Duodenal mucosa (tissue), 2 donors: ENCODE measurements at regions not wholly inside any gene's neighbourhood (a gene's known extent, or its start where the extent isn't known, plus 50 kb on each side); places are given as distances from the start of the nearest gene placed in this dataset.
"Not testable (repeated sequence)": the region's sequence is repeated elsewhere in the genome, so short reads cannot be mapped to it uniquely, and the experiment has no call there.

ENCODE experiments used
- H3K27ac ChIP-seq: one replicate; pipeline ENCODE4 v1.7.0; 2013; ENCODE audit warnings: low read depth, low read length
- H3K27me3 ChIP-seq, 2 donors: one replicate each; pipeline ENCODE4 v1.7.0; 2013; ENCODE audit warnings: low read length in 2 of 2, control low read depth in 1 of 2; ENCODE audit not compliant: insufficient read depth in 2 of 2, control insufficient read depth in 1 of 2
- H3K36me3 ChIP-seq, 2 donors: one replicate each; pipeline ENCODE4 v1.7.0; 2013; ENCODE audit warnings: low read length in 2 of 2, control low read depth in 1 of 2; ENCODE audit not compliant: insufficient read depth in 2 of 2, control insufficient read depth in 1 of 2
- H3K4me1 ChIP-seq, 2 donors: one replicate each; pipeline ENCODE4 v1.7.0; 2013; ENCODE audit warnings: low read length in 2 of 2, control low read depth in 1 of 2; ENCODE audit not compliant: insufficient read depth in 2 of 2, control insufficient read depth in 1 of 2
- H3K4me3 ChIP-seq, 2 donors: one replicate each; pipeline ENCODE4 v1.7.0; 2013; ENCODE audit warnings: low read length in 2 of 2, low read depth in 1 of 2
- H3K9ac ChIP-seq, 2 donors: one replicate each; pipeline ENCODE4 v1.7.0; 2013; ENCODE audit warnings: low read length in 2 of 2, low read depth in 1 of 2
- H3K9me3 ChIP-seq, 2 donors: one replicate each; pipeline ENCODE4 v1.7.0; 2013; ENCODE audit warnings: low read length in 2 of 2, control low read depth in 1 of 2; ENCODE audit not compliant: control insufficient read depth in 1 of 2

DNA sequence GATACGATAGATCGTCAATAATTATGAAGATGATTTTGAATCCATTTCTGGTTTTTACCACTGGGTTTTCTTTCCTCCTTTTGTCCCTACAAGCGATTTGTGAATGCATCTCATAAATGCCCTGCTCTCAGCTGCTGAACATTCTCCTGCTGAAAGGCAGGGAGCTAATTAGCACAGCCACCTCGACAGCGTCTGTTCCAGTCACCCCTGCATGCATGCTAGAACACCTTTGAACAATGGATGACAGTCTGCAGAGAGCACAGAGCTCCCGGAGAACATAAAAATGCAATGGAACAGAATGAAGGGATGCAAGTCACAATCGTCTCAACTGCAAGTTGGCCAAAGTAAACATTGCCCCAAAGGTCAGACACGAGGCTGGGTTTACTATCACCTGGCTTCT, 105.8 kb downstream of the SLC35B3 start:
- Histone ChIP-seq H3K4me3 (no peak overlapping the region), H3K27me3 (no peaks in the 10 kb centered on the region), H3K4me1 (no peaks in the 10 kb centered on the region), H3K9ac (no peak overlapping the region), H3K27ac (no peak overlapping the region), H3K9me3 (no peaks in the 10 kb centered on the region), H3K36me3 (no peaks in the 10 kb centered on the region)

DNA sequence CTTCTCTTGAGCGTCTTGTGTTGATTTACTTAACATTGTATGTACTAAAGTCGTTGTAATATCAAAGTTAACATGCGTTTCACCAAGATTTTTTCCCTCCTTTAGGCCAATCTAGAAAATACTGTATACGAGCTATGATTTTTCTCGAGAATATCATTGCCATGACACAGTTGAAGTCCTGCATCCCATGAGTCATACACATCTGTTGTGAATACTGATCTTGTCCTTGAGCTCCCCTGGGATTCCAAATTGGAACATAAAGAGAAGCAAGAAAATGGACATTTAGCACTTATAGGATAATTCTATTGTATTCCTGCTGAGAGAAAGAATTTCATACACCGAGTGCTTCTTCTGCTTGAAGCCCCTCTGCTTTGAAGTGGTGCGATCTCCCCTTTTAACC, 109.6 kb downstream of the SLC35B3 start:
- H3K4me3 ChIP-seq, result no peak overlapping the region
- H3K27me3 ChIP-seq, result no peaks in the 10 kb centered on the region
- H3K9ac ChIP-seq, result no peak overlapping the region
- no peaks in the 10 kb centered on the region for H3K4me1 ChIP-seq
- H3K27ac ChIP-seq, result no peak overlapping the region
- H3K36me3 ChIP-seq, result no peaks in the 10 kb centered on the region
- no peaks in the 10 kb centered on the region for H3K9me3 ChIP-seq

DNA sequence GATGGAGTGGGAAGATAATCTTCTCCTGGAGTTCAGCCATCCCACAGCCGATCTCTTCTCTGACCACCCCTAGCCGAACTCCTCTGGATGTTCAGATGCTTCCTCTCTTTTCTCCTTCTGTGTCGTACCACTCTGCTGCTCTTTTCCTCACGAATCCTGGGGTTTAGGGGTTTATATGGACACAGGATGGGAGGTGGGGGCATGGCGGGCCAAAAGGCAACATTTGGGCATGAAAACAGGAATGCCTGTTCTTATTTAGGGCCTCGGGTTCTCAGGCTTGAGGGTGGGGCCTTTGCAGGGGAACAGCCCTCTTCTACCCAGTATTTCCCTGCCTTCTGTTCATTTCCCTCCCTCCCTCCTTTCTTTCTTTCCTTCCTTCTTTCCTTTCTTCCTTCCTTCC, 112.7 kb downstream of the SLC35B3 start:
- Histone ChIP-seq H3K4me1 (no peaks in the 10 kb centered on the region), H3K4me3 (no peak overlapping the region), H3K27ac (no peak overlapping the region), H3K9me3 (no peaks in the 10 kb centered on the region), H3K9ac (no peak overlapping the region), H3K36me3 (no peaks in the 10 kb centered on the region), H3K27me3 (no peaks in the 10 kb centered on the region)

GRCh38 chr6:8321671-8322404, 113.5 kb downstream of the SLC35B3 start:
- no peak overlapping the region for H3K9ac ChIP-seq
- H3K36me3 ChIP-seq, result no peaks in the 10 kb centered on the region
- no peaks in the 10 kb centered on the region for H3K4me1 ChIP-seq
- no peak overlapping the region for H3K4me3 ChIP-seq
- no peaks in the 10 kb centered on the region for H3K27me3 ChIP-seq
- H3K27ac ChIP-seq, result no peak overlapping the region
- no peaks in the 10 kb centered on the region for H3K9me3 ChIP-seq

DNA sequence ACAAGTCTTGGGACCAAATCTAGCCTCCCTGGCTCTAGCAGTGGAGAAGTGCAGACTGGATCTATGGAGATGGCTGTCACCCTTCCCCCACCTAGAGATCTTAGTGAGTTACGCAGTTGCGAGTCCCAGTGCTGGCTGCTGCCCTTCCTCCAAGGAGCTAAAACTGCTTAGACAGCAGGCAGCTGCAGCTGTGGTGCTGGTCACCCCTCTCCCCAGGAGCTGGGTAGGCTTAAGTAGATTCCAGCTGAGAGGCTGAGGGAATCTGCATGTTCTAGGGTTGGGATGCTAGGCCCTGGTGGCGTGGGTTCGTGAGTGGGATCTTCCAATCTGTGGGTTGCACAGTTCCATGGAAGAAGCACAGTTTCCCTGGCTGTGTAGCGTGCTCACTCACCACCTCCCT, 120.2 kb downstream of the SLC35B3 start:
- no peaks in the 10 kb centered on the region for H3K27me3 ChIP-seq
- H3K4me1 ChIP-seq, result no peaks in the 10 kb centered on the region
- no peak overlapping the region for H3K4me3 ChIP-seq
- no peaks in the 10 kb centered on the region for H3K36me3 ChIP-seq
- peaks cover 0 to 4% of the 10 kb centered on the region in 2 donors for H3K9me3 ChIP-seq
- no peak overlapping the region for H3K27ac ChIP-seq
- H3K9ac ChIP-seq, result no peak overlapping the region

- Histone ChIP-seq H3K4me3 (no peak overlapping the region), H3K27me3 (no peaks in the 10 kb centered on the region), H3K4me1 (no peaks in the 10 kb centered on the region)
Measured at GRCh38 chr6:8301502-8301901, 133.8 kb downstream of the SLC35B3 start.

DNA sequence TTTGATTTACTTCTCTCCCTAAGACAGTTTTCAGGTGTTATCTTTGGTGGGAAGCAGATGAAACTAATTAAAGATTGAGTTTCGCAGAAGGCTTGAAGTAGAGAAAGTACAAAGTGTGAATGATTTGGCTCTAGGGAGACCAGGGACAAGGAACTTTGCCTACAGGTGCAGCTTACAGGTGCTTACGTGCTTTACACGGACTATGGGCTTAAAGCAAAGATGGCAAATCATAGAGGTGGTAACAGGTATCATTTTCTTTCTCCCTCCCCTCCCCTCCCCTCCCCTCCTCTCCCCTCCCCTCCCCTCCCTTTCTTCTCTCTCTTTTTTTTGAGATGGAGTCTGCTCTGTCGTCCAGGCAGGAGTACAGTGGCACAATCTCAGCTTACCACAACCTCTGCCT, 136.3 kb downstream of the SLC35B3 start:
- H3K27me3 ChIP-seq, result no peaks in the 10 kb centered on the region
- no peaks in the 10 kb centered on the region for H3K36me3 ChIP-seq
- H3K9ac ChIP-seq, result no peak overlapping the region
- no peaks in the 10 kb centered on the region for H3K4me1 ChIP-seq
- H3K4me3 ChIP-seq, result no peak overlapping the region
- H3K9me3 ChIP-seq, result no peaks in the 10 kb centered on the region
- no peak overlapping the region for H3K27ac ChIP-seq

More at GRCh38 chr6:8301502-8301901, 133.8 kb downstream of the SLC35B3 start:
- H3K36me3 ChIP-seq, result no peaks in the 10 kb centered on the region
- no peak overlapping the region for H3K27ac ChIP-seq
- H3K9me3 ChIP-seq, result no peaks in the 10 kb centered on the region
- no peak overlapping the region for H3K9ac ChIP-seq

DNA sequence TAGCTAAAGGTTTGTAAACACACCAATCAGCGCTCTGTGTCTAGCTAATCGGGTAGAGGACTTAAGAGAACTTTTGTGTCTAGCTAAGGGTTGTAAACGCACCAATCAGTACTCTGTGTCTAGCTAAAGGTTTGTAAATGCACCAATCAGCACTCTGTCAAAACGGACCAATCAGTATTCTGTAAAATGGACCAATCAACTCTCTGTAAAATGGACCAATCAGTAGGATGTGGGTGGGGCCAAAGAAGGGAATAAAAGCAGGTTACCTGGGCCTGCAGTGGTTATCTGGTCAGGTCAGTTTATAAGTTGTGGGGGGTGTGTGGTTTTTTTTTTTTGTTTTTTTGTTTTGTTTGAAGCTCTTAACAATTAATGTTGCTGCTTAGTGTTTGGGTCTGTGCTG, 152.4 kb downstream of the SLC35B3 start:
- not testable (repeated sequence) for H3K4me1 ChIP-seq, H3K27ac ChIP-seq, H3K36me3 ChIP-seq, H3K27me3 ChIP-seq, H3K4me3 ChIP-seq, H3K9ac ChIP-seq, H3K9me3 ChIP-seq

DNA sequence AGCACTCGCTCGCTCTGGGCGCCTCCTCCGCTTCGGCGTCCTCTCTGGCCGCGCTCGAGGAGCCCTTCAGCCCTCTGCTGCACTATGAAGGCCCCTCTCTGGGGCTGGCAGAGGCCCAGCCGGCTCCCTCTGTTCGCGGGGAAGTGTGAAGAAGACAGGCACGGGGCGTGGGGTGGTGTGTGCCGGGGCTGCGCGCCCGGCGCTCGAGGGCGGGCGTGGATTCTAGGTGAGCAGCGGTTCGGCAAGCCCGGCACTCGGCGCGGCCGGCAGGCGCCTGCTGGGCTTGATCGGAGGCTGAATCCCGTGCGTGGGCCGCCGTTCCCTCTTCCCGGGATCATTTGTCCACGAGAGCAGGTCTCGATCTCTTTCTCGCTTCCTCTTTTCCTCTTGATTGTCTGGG, 153.0 kb downstream of the SLC35B3 start:
- Histone ChIP-seq H3K27ac (no peak overlapping the region), H3K9ac (no peak overlapping the region), H3K27me3 (no peaks in the 10 kb centered on the region)

DNA sequence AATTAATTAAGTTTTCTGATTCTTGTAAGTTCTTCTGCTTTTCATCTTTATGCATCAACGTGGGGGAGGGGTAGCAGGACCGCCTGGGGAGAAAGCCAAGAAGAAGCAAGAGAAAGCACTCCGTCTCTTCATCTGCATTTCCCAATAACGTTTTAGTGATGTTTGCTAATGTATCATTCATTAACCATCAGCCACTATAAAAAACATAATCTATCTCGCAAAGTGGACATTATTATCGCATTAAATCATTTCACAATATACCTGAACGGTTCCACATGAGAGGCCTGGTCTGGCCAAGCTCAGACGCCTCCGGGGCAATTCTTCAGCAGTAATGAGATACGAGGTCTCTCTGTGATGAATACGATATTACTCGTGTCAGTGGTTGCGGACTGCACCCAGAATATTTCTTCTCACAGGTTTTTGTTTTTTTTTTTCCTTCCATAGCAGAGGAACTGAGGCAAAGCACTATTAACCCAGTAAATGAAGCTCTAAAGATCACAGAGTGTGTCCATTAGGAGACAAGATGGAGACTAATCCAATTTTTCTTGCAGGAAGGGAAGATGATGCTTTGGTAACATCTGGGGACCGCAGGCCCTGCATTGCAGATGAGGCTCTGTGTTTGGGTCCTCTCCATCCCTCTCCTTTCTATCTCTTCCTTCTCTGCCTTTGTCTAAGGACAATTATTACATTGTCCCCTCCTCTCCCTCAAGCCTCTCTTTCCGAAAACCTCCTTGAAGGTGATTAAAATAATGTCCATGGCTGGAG, 156.1 kb downstream of the SLC35B3 start:
- H3K9me3 ChIP-seq, result no peaks in the 10 kb centered on the region
- H3K4me3 ChIP-seq, result no peak overlapping the region
- H3K36me3 ChIP-seq, result no peaks in the 10 kb centered on the region
- H3K27me3 ChIP-seq, result no peaks in the 10 kb centered on the region
- H3K27ac ChIP-seq, result no peak overlapping the region
- no peaks in the 10 kb centered on the region for H3K4me1 ChIP-seq
- H3K9ac ChIP-seq, result no peak overlapping the region

More for the DNA sequence above, 153.0 kb downstream of the SLC35B3 start:
- Histone ChIP-seq H3K4me3 (no peak overlapping the region), H3K4me1 (no peaks in the 10 kb centered on the region), H3K36me3 (no peaks in the 10 kb centered on the region), H3K9me3 (no peaks in the 10 kb centered on the region)
